AG04449 (cell line): ENCODE measurements at regions not wholly inside any gene's neighbourhood (a gene's known extent, or its start where the extent isn't known, plus 50 kb on each side); places are given as distances from the start of the nearest gene placed in this dataset.

Experiments
- CTCF ChIA-PET: fragments of 350-600 bp; formaldehyde crosslinking; extraction: SDS; loops from one replicate; lab custom pipeline; 2021; ENCODE audit warnings: antibody characterized with exemption; lab: Yijun Ruan, JAX
- POLR2A ChIA-PET: fragments of 400-600, 350-600 bp; formaldehyde crosslinking; extraction: SDS; loops from one replicate; lab custom pipeline; 2020; ENCODE audit warnings: antibody characterized with exemption, inconsistent platforms; lab: Yijun Ruan, JAX
- DNase-seq: peaks from one replicate; pipeline ENCODE4 v3.0.0-alpha.2; 2010; ENCODE audit warnings: low read depth, low spot score
- H3K4me3 ChIP-seq: 2 replicates; pipeline ENCODE4 v1.5.1; 2011; ENCODE audit warnings: low read depth, mild to moderate bottlenecking, control low read depth, low read length
- CTCF ChIP-seq: IDR thresholded peaks from one replicate; pipeline ENCODE4 v1.5.1; 2011; ENCODE audit warnings: mild to moderate bottlenecking, moderate library complexity, low read length, control low read depth, inconsistent platforms; ENCODE audit not compliant: insufficient read depth; ENCODE audit errors: missing control alignments

- ChIA-PET CTCF (no interaction called here), POLR2A (no interaction called here)
- no peak for DNase-seq
- TF ChIP-seq CTCF, result no peak
- no peak overlapping the region for H3K4me3 ChIP-seq
Measured at GRCh38 chr1:81662913-81663526, 137.7 kb upstream of the ADGRL2 start.

DNA sequence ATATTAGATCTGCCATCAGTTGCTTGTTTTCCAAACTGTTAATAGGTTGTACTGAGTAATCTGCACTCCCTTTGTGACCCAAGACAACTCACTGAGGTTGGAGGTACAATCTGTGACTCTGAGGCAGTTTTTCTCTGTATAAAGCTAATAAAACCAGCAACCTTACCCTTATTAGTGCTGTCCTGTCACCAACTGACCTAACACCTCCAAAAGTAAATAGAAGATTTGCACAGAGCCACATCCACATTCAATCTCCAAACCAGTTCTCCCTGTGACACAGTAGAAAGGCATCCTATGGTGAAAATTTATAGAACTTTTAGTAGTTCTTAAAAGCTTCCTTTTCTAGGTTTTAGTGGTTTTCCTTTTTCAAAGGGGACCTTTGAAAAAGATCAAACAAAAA is 140.4 kb upstream of the ADGRL2 start:
- ChIA-PET POLR2A (no interaction called here), CTCF (no interaction called here)
- TF ChIP-seq CTCF, result no peak
- H3K4me3 ChIP-seq, result no peak overlapping the region
- DNase-seq, result no peak

- POLR2A ChIA-PET, result no interaction called here
- CTCF ChIA-PET, result no interaction called here
- no peak for TF ChIP-seq CTCF
- DNase-seq, result no peak
- no peak overlapping the region for H3K4me3 ChIP-seq
Measured at GRCh38 chr1:81654657-81655056, 146.1 kb upstream of the ADGRL2 start.

GRCh38 chr1:81654147-81654546 is 146.6 kb upstream of the ADGRL2 start:
- no peak for TF ChIP-seq CTCF
- DNase-seq, result no peak
- H3K4me3 ChIP-seq, result no peak overlapping the region
- CTCF ChIA-PET, result no interaction called here
- POLR2A ChIA-PET, result no interaction called here

GRCh38 chr1:81650776-81651175 is 150.0 kb upstream of the ADGRL2 start:
- TF ChIP-seq CTCF, result no peak
- H3K4me3 ChIP-seq, result no peak overlapping the region
- DNase-seq, result no peak
- CTCF ChIA-PET, result no interaction called here
- POLR2A ChIA-PET, result no interaction called here

- ChIA-PET POLR2A (no interaction called here), CTCF (no interaction called here)
- no peak for DNase-seq
- H3K4me3 ChIP-seq, result no peak overlapping the region
- no peak for TF ChIP-seq CTCF
Measured at GRCh38 chr1:81635816-81636215, 164.9 kb upstream of the ADGRL2 start.
